HG02981 (cell line): ENCODE measurements at regions not wholly inside any gene's neighbourhood (a gene's known extent, or its start where the extent isn't known, plus 50 kb on each side); places are given as distances from the start of the nearest gene placed in this dataset.
"Not testable (repeated sequence)": the region's sequence is repeated elsewhere in the genome, so short reads cannot be mapped to it uniquely, and the experiment has no call there.

ENCODE experiments used
- ATAC-seq: cut with Tn5 transposase; IDR thresholded peaks from one replicate; pipeline ENCODE4 v1.9.1; 2021; ENCODE audit warnings: mild to moderate bottlenecking, moderate library complexity; ENCODE audit not compliant: unreplicated experiment

- peak; percentile 84 for ATAC-seq
These were observed 99.8 kb upstream of the TEX13D start for GRCh38 chrX:124232523-124233201.

- no peak for ATAC-seq
These were observed 98.1 kb upstream of the TEX13D start for GRCh38 chrX:124234348-124234747.

DNA sequence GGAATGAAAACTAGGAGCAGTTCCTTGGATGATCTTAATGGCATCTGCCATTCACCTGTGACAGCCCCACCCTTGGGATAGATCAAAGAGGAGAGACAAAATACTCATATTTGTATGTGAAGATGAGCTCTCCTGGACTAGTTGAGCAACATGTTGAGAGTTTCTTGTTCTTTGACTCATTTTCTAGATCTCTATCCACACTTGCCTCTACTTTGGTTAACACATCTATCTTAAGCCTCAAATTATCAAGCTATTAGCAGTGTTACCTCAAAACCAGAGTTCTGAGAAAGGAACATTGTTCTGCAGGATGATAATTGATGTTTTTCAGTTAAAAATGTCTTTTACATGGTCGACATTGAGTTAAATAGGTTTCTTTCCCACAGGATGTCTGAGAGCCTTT is 94.2 kb upstream of the TEX13D start:
- ATAC-seq = no peak

GRCh38 chrX:124239324-124239723 is 93.1 kb upstream of the TEX13D start:
- ATAC-seq = no peak

GRCh38 chrX:124239911-124240310 is 92.5 kb upstream of the TEX13D start:
- ATAC-seq = peak; percentile 93

DNA sequence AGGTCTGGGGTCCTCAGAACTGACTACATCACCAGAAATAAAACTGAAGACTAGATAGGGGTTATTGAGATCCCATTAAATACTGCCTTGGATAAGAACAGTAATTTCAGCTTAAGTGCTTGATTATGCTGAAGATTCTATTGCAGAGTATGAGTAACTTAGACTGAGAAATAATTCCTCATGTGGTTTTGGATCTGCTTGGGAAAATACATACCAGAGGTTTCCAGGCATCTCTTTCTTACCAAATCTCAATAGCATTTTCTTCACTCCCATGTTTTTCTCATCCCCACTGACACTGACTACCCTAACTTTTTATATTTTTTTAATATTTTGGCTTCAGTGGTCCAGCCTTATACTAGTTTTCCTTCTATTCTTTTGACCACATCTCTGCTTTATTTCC is 92.0 kb upstream of the TEX13D start:
- no peak for ATAC-seq

- ATAC-seq = no peak
These were observed 90.3 kb upstream of the TEX13D start for GRCh38 chrX:124242131-124242530.

GRCh38 chrX:124249345-124249744 is 83.1 kb upstream of the TEX13D start:
- ATAC-seq = no peak

DNA sequence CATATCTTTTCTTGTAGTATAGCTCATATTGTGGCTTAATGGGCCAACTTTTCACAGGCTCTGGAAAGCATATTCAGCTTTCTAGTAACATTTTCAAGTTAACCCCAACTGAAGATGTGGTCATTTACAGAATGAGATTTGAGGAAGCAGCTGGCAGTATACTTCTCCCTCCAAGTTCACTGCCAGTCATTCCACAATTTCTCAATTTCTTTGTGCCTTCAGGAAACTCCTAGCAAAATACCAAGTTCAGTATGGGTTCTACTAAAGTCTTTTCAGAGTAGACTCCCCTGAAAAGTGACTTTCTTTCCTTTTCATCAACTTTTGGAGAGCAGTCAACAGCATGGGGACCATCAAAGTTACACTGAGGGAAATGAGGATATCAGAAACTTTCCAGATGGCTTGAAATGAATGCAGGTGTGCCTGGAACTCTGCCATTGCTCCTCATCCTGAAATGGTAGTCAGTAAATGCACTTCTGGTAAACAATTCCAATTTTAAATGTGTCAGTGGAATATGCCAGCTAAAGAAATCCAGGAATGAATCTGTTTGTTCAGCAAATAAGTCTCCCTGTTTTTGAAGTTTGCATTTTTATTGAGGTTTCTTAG is 81.5 kb upstream of the TEX13D start:
- ATAC-seq = no peak

GRCh38 chrX:124254611-124255010 is 77.8 kb upstream of the TEX13D start:
- no peak for ATAC-seq

DNA sequence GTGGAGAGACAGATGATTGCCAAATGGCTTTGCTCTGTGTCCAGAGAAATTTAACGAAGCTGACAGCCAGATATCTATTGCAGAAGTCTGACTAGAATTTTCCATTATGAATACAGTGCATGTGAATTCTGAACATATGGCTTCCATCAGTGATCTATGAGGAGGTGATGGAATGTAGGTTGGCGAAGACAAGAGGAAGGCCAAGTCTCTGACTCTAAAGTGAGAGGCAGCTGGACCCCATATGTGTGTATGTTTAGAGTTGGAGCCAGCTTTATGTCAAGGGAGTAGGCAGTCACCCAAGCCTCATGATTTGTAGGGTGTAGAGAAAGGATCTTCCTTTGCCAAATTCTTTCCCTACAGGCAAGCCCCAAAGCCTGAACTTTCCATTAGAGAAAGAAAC is 76.2 kb upstream of the TEX13D start:
- no peak for ATAC-seq

- ATAC-seq = no peak
These were observed 75.7 kb upstream of the TEX13D start for GRCh38 chrX:124256629-124257380.

GRCh38 chrX:124257924-124258702 is 74.3 kb upstream of the TEX13D start:
- ATAC-seq = no peak

DNA sequence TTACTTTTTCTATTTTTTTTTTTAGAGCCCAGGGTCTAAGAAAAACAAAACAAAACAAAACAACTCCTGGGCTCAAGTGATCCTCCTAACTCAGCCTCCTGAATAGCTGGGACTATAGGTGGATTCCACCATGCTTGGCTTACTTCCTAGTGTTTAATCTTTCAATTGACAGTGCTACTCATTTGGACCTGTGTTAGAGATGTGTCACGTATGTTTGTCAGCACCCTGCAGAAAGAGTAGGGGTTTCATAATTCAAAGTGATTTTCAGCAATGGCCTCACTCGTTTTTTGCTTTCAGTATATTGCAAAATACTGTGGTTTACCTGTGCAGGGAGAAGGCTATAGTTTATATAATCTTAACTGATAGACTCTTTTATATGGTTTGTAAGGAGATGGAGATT is 71.6 kb upstream of the TEX13D start:
- no peak for ATAC-seq

DNA sequence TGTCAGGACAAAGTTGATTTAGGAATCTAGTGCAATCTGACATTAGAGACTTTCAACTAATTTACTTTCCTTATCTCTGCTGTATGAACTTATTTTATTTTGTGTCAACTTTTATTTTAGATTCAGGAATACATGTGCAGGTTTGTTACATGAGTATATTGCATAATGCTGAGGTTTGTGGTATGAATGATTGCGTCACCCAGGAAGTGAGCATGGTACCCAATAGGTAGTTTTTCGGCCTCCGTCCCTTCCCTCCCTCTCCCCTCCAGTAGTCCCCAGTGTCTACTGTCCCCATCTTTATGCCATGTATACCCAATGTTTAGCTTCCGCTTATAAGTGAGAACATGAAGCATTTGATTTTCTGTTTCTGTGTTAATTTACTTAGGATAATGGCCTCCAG is 68.7 kb upstream of the TEX13D start:
- no peak for ATAC-seq

- ATAC-seq = no peak
These were observed 64.4 kb upstream of the TEX13D start for GRCh38 chrX:124268099-124268498.

DNA sequence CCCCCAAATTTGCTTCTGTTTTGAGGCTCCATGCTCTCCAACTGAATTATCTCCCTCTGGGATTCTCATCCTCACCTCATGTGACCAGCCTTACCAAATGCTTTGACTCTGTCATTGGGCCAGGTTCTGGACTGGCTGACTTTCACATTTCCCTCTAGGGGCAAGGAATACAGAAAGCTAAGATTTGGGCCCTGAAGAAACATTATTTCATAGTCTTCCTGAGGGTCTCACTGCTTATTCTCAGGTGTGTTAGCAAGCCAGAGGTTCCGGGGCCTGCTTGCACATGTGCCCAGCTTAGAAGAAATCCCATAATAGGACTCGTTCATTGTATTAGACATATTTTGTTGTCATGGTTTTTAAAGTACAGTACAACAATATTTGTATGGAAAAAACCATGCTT is 62.6 kb upstream of the TEX13D start:
- ATAC-seq = no peak

GRCh38 chrX:124271599-124271998 is 60.9 kb upstream of the TEX13D start:
- not testable (repeated sequence) for ATAC-seq

DNA sequence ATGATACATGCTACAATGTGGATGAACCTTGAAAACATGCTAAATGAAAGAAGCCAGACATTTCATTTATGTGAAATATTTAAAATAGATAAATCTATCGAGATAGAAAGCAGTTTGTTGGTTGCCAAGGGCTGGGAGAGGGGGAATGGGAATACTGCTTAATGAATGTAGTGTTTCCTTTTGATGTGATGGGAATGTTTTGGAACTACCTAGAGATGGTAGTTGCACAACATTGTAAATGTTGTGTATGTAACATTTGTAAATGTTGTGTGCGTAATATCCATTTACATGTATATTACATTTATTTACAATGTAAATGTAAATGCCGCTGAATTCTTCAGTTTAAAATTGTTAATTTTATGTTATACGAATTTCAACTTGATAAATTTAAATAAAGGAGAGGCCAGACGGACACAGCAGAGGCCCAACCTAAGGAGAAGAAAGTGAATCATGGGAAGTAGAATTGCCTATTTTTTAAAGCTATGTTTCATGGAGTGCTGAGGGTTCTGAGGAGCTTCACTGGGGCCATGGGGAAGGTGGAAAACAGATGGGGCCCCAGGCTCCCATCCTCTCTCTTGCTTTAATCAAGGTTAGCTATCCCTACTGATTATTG is 60.0 kb upstream of the TEX13D start:
- no peak for ATAC-seq

DNA sequence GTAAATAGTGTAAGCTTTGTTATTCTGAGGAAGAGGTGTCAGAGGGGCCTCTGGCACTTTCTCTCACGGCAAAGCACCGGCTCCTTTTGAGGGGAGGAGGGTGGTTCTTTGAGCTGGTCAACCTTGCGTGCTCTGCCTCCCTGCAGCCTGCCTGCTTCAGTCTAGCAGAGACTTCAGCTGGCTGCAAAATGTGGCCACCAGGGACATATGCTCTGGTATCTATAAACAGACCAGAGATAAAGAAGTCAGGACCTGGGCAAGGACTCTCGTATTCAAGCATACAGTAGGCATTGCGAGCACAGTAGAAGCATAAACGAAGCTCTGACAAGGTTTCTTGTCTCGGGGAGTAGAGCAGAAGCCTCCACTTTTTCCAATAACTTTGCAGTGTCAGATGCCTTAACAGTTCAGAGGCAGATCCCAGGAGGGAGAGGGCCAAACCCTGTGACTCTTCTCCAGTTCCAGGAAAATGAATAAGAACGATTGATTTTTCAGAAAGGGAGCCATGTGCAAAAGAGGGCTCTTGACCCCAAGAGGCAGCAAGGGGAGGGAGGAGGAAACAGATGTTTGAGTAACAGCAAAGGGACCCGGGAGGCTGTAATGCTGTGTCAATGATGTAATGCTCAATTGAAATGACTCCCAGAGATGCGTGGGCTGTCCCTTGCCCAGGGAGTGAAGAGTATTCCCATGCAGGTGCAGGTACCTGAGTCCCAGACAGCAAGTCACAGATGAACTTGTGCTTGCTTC is 57.9 kb upstream of the TEX13D start:
- ATAC-seq = no peak
